ENCODE measurements at regions not wholly inside any gene's neighbourhood (a gene's known extent, or its start where the extent isn't known, plus 50 kb on each side); places are given as distances from the start of the nearest gene placed in this dataset.

DNA sequence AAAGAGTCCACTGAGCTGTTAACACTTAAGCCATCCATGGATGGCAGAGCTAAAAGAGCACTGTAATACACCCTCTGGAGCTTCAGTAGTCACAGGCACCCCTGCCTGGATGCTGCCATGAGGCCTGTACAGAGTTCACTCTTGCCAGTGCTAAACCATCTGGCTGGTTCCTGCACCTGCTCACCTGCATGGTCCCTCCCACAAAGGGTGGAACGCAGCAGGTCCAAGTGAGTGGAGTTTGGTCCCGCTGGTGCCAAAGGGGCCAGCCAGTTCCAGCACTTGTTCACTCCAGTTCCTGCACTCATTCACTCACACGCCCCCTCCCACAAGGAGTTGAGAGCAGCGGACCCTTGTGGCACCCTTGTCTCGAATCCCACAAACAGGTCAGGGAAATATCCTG lies 503.5 kb downstream of the HACE1 start:
- H3K4me1 ChIP-seq (ENCODE audit: control insufficient read depth, extremely low read depth, insufficient read depth, low read length): no peaks in the 10 kb centered on the region
- no TSS peak for BruUV-seq (replicated peaks)
- H3K27me3 ChIP-seq (ENCODE audit: control insufficient read depth in 2 of 2, insufficient read depth in 2 of 2, low read length in 2 of 2): no peaks in the 10 kb centered on the region
- ChIA-PET POLR2A (no interaction called here), CTCF (no interaction called here)
- H3K27ac ChIP-seq (ENCODE audit: insufficient read depth, low read depth, low read length): no peak overlapping the region
- FAIRE-seq: no peak
- TF ChIP-seq POLR2AphosphoS5 (IDR thresholded peaks at IDR 0.05; ENCODE audit: insufficient read depth, low read depth, low read length): no peak
- TF ChIP-seq, protein P1, sequence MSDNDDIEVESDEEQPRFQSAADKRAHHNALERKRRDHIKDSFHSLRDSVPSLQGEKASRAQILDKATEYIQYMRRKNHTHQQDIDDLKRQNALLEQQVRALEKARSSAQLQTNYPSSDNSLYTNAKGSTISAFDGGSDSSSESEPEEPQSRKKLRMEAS (IDR thresholded peaks at IDR 0.05; ENCODE audit: insufficient read depth, insufficient read length): no peak
- TF ChIP-seq FOS (IDR thresholded peaks at IDR 0.05; ENCODE audit: borderline replicate concordance, insufficient read depth, low read length): no peak
- TF ChIP-seq EZH2 (IDR thresholded peaks at IDR 0.05; ENCODE audit: borderline replicate concordance, low read depth, low read length, severe bottlenecking): no peak
- no peak for TF ChIP-seq GATA2 (IDR thresholded peaks at IDR 0.05; ENCODE audit: insufficient read depth, insufficient read length, low read depth, low read length)
- no peak for TF ChIP-seq POLR2A (IDR thresholded peaks at IDR 0.05; ENCODE audit: low read depth, low read length)
- TF ChIP-seq, protein P2, sequence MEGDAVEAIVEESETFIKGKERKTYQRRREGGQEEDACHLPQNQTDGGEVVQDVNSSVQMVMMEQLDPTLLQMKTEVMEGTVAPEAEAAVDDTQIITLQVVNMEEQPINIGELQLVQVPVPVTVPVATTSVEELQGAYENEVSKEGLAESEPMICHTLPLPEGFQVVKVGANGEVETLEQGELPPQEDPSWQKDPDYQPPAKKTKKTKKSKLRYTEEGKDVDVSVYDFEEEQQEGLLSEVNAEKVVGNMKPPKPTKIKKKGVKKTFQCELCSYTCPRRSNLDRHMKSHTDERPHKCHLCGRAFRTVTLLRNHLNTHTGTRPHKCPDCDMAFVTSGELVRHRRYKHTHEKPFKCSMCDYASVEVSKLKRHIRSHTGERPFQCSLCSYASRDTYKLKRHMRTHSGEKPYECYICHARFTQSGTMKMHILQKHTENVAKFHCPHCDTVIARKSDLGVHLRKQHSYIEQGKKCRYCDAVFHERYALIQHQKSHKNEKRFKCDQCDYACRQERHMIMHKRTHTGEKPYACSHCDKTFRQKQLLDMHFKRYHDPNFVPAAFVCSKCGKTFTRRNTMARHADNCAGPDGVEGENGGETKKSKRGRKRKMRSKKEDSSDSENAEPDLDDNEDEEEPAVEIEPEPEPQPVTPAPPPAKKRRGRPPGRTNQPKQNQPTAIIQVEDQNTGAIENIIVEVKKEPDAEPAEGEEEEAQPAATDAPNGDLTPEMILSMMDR (IDR thresholded peaks at IDR 0.05; ENCODE audit: extremely low read depth in 1 of 2, insufficient read depth in 1 of 2, low read depth in 1 of 2, low read length in 2 of 2): no peak
- TF ChIP-seq MYC (IDR thresholded peaks at IDR 0.05; ENCODE audit: low read depth, low read length): no peak
- no peak for TF ChIP-seq JUN (IDR thresholded peaks at IDR 0.05; ENCODE audit: borderline replicate concordance, insufficient read depth, insufficient read length, low read depth)
- H4K20me1 ChIP-seq (replicated peaks; ENCODE audit: control insufficient read depth, extremely low read depth, insufficient read depth, low read length): no peaks in the 10 kb centered on the region
- no peak for DNase-seq (ENCODE audit: low read depth, low spot score)
- no peaks in the 10 kb centered on the region for H3K9me3 ChIP-seq (replicated peaks; ENCODE audit: control insufficient read depth, insufficient read depth, low read length)
- H3K79me2 ChIP-seq (ENCODE audit: control insufficient read depth, insufficient read depth, low read length): no peaks in the 10 kb centered on the region
- intact Hi-C loops (cut with micrococcal nuclease): no loop called here
- dilution Hi-C loops (cut with MboI; ENCODE audit: extremely low pct_ligation_motif_present, low sequenced_read_pairs): no loop called here
- H2AFZ ChIP-seq (ENCODE audit: low read depth, low read length): no peak overlapping the region
- H3K9ac ChIP-seq (replicated peaks; ENCODE audit: extremely low read depth, insufficient read depth, low read length): no peak overlapping the region
- H3K9me1 ChIP-seq (replicated peaks; ENCODE audit: control insufficient read depth, extremely low read depth, insufficient read depth, low read length): no peaks in the 10 kb centered on the region
- H3K36me3 ChIP-seq (ENCODE audit: control insufficient read depth in 2 of 2, extremely low read depth in 1 of 2, insufficient read depth in 2 of 2, low read length in 2 of 2): no peaks in the 10 kb centered on the region
- no peak overlapping the region for H3K4me2 ChIP-seq (ENCODE audit: insufficient read depth, low read length)
- no peak overlapping the region for H3K4me3 ChIP-seq (replicated peaks in 1 of 3; ENCODE audit: insufficient read depth in 1 of 3, low read depth in 1 of 3, low read length in 3 of 3)

Data from endothelial cell of umbilical vein (primary cell).